LNCAP (cell line): ENCODE measurements at regions not wholly inside any gene's neighbourhood (a gene's known extent, or its start where the extent isn't known, plus 50 kb on each side); places are given as distances from the start of the nearest gene placed in this dataset.

Experiments
- CTCF ChIP-seq: fragments of 450-650 bp; IDR thresholded peaks from 2 replicates; pipeline ENCODE4 v1.5.1; 2017; ENCODE audit warnings: mild to moderate bottlenecking

GRCh38 chr16:6528217-6528616 is 804.4 kb upstream of the RBFOX1 start:
- no peak for TF ChIP-seq CTCF

- TF ChIP-seq CTCF, result no peak
Measured at GRCh38 chr16:6527646-6528045, 805.0 kb upstream of the RBFOX1 start.

- no peak for TF ChIP-seq CTCF
Measured at GRCh38 chr16:6524501-6524900, 808.1 kb upstream of the RBFOX1 start.

GRCh38 chr16:6517020-6517720 is 815.5 kb upstream of the RBFOX1 start:
- TF ChIP-seq CTCF, result no peak

- no peak for TF ChIP-seq CTCF
Measured at GRCh38 chr16:6512512-6512911, 820.1 kb upstream of the RBFOX1 start.

GRCh38 chr16:6510261-6510660 is 822.4 kb upstream of the RBFOX1 start:
- no peak for TF ChIP-seq CTCF

- no peak for TF ChIP-seq CTCF
Measured at GRCh38 chr16:6499413-6499812, 833.2 kb upstream of the RBFOX1 start.

- TF ChIP-seq CTCF, result no peak
Measured at GRCh38 chr16:6498858-6499257, 833.8 kb upstream of the RBFOX1 start.
